BJ (cell line): ENCODE measurements at regions not wholly inside any gene's neighbourhood (a gene's known extent, or its start where the extent isn't known, plus 50 kb on each side); places are given as distances from the start of the nearest gene placed in this dataset.

Experiments
- CTCF ChIA-PET: fragments of 350-600 bp; formaldehyde crosslinking; extraction: SDS; loops from one replicate; lab custom pipeline; 2021; ENCODE audit warnings: antibody characterized with exemption, inconsistent platforms; lab: Yijun Ruan, JAX
- POLR2A ChIA-PET: fragments of 300-600 bp; sonication (Branson Sonifier 250); formaldehyde crosslinking; extraction: SDS; loops from one replicate; lab custom pipeline; 2021; ENCODE audit warnings: antibody characterized with exemption; lab: Charles Lee
- DNase-seq: peaks from one replicate; pipeline ENCODE4 v3.0.0-alpha.2; 2011; ENCODE audit warnings: low read depth
- H3K27me3 ChIP-seq: 2 replicates; pipeline ENCODE4 v1.6.0; 2011; ENCODE audit warnings: low read length; ENCODE audit not compliant: control insufficient read depth, insufficient read depth
- H3K36me3 ChIP-seq: 2 replicates; pipeline ENCODE4 v1.5.1; 2011; ENCODE audit warnings: low read length; ENCODE audit not compliant: control insufficient read depth, insufficient read depth
- H3K4me3 ChIP-seq: 2 replicates; pipeline ENCODE4 v1.5.1; 2011; ENCODE audit warnings: low read depth, mild to moderate bottlenecking, control low read depth, low read length
- TF ChIP-seq, protein P1 (sequence below): IDR thresholded peaks from 2 replicates; pipeline ENCODE4 v1.5.1; 2011; ENCODE audit warnings: low read depth, mild to moderate bottlenecking, control low read depth, inconsistent platforms, low read length, moderate library complexity; ENCODE audit not compliant: insufficient read depth

DNA sequence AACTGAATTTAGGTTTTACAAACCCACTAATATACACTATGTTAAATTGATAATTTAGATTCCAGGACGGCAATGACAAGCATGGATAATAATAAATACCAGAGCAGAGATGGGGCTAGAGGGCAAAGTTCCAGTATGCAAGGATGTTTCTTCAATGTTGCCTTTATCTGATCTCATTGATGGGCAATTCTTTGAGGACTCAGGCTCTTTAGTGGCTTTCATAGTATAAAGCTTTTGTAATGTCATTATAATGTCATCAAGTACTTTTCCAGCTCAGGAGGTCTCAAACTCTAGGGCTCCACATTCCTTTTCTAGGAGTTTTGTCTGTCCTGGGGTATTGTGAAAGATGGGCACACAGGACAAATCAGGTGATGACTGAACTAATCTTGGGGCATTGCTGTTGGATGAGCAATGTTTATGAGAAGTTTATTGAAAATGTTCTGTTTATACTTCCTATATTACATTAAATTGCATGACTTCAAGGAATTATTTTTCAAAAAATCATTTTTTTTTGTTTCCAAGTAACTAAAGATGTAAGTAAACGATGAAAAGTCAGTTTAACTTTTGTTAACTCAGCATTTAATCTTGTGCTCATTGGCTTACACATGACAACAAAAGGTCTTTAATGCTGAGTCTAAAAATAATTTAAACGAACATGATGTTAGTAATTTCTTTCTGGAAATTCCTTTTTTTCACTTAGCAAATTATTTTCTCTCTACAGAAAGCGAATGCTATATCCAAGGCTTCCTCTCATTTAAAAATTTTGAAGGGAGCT is 116.4 kb downstream of the OXSM start:
- POLR2A ChIA-PET: no interaction called here
- TF ChIP-seq, protein P1, sequence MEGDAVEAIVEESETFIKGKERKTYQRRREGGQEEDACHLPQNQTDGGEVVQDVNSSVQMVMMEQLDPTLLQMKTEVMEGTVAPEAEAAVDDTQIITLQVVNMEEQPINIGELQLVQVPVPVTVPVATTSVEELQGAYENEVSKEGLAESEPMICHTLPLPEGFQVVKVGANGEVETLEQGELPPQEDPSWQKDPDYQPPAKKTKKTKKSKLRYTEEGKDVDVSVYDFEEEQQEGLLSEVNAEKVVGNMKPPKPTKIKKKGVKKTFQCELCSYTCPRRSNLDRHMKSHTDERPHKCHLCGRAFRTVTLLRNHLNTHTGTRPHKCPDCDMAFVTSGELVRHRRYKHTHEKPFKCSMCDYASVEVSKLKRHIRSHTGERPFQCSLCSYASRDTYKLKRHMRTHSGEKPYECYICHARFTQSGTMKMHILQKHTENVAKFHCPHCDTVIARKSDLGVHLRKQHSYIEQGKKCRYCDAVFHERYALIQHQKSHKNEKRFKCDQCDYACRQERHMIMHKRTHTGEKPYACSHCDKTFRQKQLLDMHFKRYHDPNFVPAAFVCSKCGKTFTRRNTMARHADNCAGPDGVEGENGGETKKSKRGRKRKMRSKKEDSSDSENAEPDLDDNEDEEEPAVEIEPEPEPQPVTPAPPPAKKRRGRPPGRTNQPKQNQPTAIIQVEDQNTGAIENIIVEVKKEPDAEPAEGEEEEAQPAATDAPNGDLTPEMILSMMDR: no peak
- no peaks in the 10 kb centered on the region for H3K27me3 ChIP-seq
- H3K4me3 ChIP-seq: no peak overlapping the region
- CTCF ChIA-PET: interaction anchor here (1.1 kb wide), 1 partner anchor 16 kb away, joined by 3 read pairs; no protein-coding TSS in a partner anchor
- no peak for DNase-seq
- H3K36me3 ChIP-seq: no peaks in the 10 kb centered on the region

DNA sequence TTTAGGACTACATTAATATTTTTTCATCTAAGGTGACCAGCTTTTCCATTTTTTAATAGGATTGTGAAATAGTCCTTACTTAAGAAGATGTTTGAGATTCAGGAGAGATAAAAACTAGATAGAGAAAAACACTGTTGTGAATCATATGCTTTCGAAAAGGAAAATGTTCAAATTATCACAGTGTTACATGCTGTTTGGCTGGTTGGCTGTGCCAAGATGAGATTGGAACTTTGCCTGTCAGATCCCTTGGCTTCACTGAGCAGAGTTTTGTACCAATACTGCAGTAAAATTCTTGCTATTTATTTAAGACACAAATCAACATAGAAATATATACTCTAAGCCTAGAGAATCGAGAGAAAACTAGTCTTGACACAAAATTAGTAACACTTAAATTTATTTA is 117.2 kb downstream of the OXSM start:
- POLR2A ChIA-PET: no interaction called here
- CTCF ChIA-PET: no interaction called here
- no peak overlapping the region for H3K4me3 ChIP-seq
- H3K27me3 ChIP-seq: no peaks in the 10 kb centered on the region
- no peaks in the 10 kb centered on the region for H3K36me3 ChIP-seq
- DNase-seq: no peak
- TF ChIP-seq, protein P1: no peak

DNA sequence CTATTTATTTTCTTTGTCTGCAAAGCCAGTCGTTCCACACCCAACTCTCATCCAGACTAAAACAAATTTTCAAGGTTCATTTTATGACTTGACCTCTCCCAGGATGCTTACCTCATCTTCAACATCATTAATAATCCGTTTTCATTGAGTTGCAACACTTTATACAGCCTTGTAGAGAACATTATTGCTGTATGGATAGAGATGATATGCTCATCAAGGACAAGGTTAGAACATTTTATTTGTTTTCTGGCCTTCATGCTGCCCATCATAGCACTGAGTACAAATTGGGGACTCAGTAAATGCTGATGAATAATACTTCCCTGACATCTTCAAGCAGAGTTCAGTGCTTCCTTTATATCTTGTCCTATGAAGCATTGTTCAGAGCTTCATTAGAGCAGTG is 120.2 kb downstream of the OXSM start:
- Histone ChIP-seq H3K36me3 (no peaks in the 10 kb centered on the region), H3K27me3 (no peaks in the 10 kb centered on the region), H3K4me3 (no peak overlapping the region)
- ChIA-PET POLR2A (no interaction called here), CTCF (no interaction called here)
- TF ChIP-seq, protein P1: no peak
- no peak for DNase-seq

DNA sequence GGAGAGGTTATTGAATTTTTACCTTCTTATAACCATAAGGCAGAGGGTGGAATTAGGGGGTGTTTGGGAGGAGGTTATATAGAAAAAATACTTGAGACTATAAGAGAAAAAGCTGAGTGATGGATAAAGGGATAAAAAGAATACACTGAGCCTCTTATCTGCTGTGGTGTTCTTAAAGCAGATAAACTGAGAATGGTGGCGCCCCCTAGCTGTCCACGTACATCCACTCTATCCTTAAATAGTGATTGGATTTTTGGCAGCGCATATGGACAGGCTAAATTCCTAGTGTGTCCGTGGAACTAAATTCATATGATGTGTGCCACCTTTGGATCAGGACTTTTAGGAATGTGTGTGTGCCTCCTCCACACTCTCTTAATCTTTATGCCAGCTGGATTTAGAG is 121.1 kb downstream of the OXSM start:
- H3K27me3 ChIP-seq: no peaks in the 10 kb centered on the region
- TF ChIP-seq, protein P1: peak; percentile 20; the same call in 1 of the 2 replicates
- H3K4me3 ChIP-seq: no peak overlapping the region
- DNase-seq: no peak
- ChIA-PET POLR2A (no interaction called here), CTCF (interaction anchor here (0.6 kb wide), 2 partner anchors 66 to 1080 kb away, joined by 3 to 4 read pairs; no protein-coding TSS in a partner anchor)
- H3K36me3 ChIP-seq: no peaks in the 10 kb centered on the region

DNA sequence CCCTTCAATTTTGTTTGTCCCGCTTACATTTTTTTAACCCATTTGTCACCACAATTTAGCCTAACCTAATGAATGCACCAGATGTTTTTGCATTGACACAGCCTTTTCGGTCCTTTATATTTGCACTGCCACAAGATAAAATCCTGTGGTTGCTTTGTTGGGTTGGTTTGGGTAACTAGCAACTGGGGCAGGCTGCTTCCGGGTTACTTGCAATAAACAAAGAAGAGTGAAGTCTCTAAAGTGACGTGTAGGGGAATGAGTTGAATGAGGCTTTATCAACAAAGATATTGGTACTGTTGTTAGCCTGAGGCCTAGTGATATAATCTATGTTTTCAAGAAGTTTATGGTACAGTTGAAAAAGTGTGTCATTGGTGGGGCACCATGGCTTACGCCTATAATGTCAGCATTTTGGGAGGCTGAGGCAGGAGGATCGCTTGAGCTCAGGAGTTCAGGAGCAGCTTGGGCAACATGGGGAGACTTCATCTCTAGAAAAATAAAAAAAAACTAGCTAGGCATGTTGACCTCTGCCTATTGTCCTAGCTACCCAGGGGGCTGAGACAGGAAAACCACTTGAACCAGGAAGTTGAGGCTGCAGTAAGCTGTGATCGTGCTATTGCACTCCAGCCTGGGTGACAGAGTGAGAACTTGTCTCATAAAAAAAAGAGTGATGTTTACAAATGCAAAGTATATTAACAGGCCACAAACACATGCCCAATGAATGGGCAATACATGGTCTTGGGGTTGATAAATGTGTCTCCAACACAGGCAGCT is 121.8 kb downstream of the OXSM start:
- no peak for DNase-seq
- no peaks in the 10 kb centered on the region for H3K36me3 ChIP-seq
- TF ChIP-seq, protein P1: no peak
- POLR2A ChIA-PET: no interaction called here
- CTCF ChIA-PET: interaction anchor here (0.6 kb wide), 2 partner anchors 67 to 1081 kb away, joined by 3 to 4 read pairs; no protein-coding TSS in a partner anchor
- no peak overlapping the region for H3K4me3 ChIP-seq
- no peaks in the 10 kb centered on the region for H3K27me3 ChIP-seq
